ENCODE measurements at regions not wholly inside any gene's neighbourhood (a gene's known extent, or its start where the extent isn't known, plus 50 kb on each side); places are given as distances from the start of the nearest gene placed in this dataset.
"Not testable (repeated sequence)": the region's sequence is repeated elsewhere in the genome, so short reads cannot be mapped to it uniquely, and the experiment has no call there.

GRCh38 chr7:152947686-152948085 is 188.1 kb downstream of the ACTR3B start:
- DNase-seq (ENCODE audit: low spot score): no peak
- intact Hi-C loops (cut with DNase I): no loop called here

- intact Hi-C loops (cut with DNase I): no loop called here
Observed at GRCh38 chr7:152949253-152949652, 189.7 kb downstream of the ACTR3B start.

GRCh38 chr7:152949790-152950189 is 190.2 kb downstream of the ACTR3B start:
- intact Hi-C loops (cut with DNase I): no loop called here

More at GRCh38 chr7:152949253-152949652, 189.7 kb downstream of the ACTR3B start:
- DNase-seq (ENCODE audit: low spot score): no peak

DNA sequence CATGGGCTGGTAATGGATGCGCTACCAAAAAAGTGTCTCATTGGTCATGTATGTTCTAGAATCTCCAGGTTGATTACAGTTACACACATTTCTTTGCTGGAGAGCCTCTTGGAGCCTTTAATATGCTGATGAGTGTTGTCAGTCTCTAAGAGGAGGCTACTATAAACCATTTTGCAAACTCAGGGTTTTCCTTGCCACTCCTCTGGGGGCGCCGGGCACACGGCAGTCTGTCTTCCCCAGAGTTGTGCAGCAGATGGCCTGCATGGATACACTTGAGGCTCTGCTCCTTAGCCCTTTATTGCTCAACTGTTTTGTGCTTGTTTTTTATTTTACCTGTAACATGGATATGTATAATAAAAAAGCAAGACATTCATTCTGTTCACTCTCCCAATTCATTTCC is 196.5 kb downstream of the ACTR3B start:
- intact Hi-C loops (cut with DNase I): no loop called here
- no peak for DNase-seq (ENCODE audit: low spot score)

More at GRCh38 chr7:152949790-152950189, 190.2 kb downstream of the ACTR3B start:
- no peak for DNase-seq (ENCODE audit: low spot score)

DNA sequence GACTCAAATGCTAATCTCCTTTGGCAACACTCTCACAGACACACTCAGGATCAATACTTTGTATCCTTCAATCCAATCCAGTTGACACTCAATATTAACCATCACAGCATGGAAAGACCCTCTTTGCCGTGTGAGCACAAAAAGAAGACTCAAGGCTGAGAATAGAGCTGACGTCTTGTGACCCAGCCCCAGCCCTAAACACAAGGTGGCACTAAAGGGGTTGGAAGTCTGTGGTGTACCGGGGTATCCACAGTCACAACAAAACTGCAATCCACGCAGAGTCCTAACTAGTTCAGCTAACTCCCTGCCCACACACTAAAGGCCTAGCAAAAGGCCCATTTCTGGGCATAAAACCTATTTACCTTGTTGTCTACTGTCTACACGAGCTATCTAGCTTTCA is 200.1 kb downstream of the ACTR3B start:
- intact Hi-C loops (cut with DNase I): no loop called here
- DNase-seq (ENCODE audit: low spot score): no peak

- intact Hi-C loops (cut with DNase I); DNase-seq (ENCODE audit: low spot score): not testable (repeated sequence)
Observed at GRCh38 chr7:152961796-152962195, 202.2 kb downstream of the ACTR3B start.

- no peak for DNase-seq (ENCODE audit: low spot score)
- intact Hi-C loops (cut with DNase I): no loop called here
Observed at GRCh38 chr7:152966189-152966588, 206.6 kb downstream of the ACTR3B start.

DNA sequence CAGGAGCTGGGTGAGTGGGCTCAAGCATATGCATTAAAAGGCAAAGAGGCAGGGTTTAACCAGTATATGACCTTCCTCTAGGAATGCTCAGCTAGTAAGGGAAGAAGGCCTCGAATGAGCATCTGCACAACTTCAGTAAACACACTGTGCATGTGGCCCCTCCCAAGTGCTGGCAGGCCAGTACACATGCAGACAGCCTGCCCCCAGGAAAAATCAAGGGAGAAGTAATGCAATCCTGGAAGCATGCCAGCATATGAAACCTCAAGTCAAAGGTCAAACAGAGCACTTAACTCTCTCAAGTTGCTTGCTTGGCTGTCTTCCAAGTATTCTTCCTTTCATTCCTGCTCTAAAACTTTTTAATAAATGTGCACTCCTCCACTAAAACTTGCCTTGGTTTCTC is 208.4 kb downstream of the ACTR3B start:
- intact Hi-C loops (cut with DNase I): no loop called here
- no peak for DNase-seq (ENCODE audit: low spot score)

GRCh38 chr7:152968514-152968913 is 209.0 kb downstream of the ACTR3B start:
- no peak for DNase-seq (ENCODE audit: low spot score)
- intact Hi-C loops (cut with DNase I): no loop called here

DNA sequence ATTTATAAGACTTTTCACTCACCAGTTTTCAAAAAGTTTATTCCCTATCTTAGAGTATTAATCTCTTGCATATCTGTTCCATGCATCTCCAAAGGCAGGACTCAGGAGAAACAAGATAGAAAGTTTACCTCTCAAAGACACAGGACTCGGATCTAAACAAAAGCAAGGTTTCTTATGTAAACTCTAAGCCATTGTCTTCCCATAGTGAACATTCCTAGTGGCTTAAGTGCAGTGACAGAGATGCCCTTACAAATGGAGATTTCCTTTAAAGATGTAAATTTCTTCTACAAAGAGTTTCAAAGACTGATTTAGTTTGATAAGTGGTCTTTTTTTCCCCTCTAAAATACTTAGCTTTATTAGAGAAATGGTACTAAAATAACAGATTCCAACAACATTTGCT is 209.8 kb downstream of the ACTR3B start:
- DNase-seq (ENCODE audit: low spot score): no peak
- intact Hi-C loops (cut with DNase I): no loop called here

- no peak for DNase-seq (ENCODE audit: low spot score)
- intact Hi-C loops (cut with DNase I): no loop called here
Observed at GRCh38 chr7:152969839-152970238, 210.3 kb downstream of the ACTR3B start.

DNA sequence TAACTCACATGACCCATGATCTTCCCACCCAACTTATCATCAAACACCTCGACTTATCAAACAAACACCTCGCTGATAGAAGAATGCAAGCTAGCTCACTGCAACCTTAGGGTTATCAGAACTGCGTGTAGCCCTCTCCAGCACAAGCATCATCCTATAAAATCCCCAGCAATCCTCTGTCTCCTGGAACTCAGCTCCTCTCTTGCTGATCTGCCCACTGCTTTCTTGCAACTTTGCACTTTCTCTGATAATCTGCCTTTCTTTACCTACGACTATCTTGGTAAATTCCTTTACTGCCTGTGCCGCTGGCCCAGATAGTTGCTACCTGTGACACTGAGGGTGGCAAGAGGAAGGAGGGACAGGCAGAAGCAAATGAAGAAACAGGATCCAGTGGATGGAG is 210.9 kb downstream of the ACTR3B start:
- DNase-seq (ENCODE audit: low spot score): no peak

DNA sequence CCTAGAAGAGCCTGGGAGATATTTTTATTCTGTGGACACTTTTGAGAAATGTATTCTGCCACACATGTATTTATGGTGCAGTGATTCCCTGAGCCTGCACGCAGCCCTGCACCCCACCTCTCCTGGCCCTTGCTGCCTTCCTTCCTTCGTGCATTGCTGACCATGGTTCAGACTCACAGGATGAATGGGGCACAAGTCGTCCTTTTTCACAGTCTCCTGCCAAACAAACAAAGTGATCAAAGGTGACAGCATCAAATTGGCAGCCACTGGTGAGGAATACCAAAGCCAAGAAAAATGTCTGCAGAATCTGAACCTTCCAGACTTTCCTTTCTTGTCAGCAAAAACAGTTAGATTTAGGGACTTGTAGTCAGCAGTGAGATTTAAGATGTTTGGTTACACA is 215.0 kb downstream of the ACTR3B start:
- intact Hi-C loops (cut with DNase I): no loop called here
- no peak for DNase-seq (ENCODE audit: low spot score)

More for the DNA sequence above, 210.9 kb downstream of the ACTR3B start:
- intact Hi-C loops (cut with DNase I): no loop called here

- intact Hi-C loops (cut with DNase I): no loop called here
- no peak for DNase-seq (ENCODE audit: low spot score)
Observed at GRCh38 chr7:152975076-152975475, 215.5 kb downstream of the ACTR3B start.

DNA sequence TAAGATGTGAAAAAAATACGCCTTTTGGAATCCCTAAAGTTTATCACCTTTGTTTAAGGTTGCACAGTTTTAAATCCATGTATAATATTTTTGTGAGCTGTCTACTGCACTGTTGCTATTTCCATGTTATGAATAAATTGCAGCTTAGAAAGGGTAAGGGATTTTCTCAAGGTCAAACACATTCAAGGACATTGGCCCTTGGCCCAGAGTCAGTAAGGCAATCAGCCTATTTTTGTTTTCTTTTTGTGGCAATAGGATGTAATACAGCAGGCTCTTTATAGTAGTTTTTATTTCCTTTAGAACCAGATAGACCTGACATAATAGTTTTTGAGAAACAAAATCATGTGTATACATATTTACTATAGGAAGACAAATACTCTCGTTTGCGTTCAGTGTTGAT is 219.8 kb downstream of the ACTR3B start:
- intact Hi-C loops (cut with DNase I): no loop called here
- no peak for DNase-seq (ENCODE audit: low spot score)

- intact Hi-C loops (cut with DNase I): no loop called here
Observed at GRCh38 chr7:152984421-152984820, 224.9 kb downstream of the ACTR3B start.

GRCh38 chr7:152986376-152986775 is 226.8 kb downstream of the ACTR3B start:
- intact Hi-C loops (cut with DNase I): no loop called here
- DNase-seq (ENCODE audit: low spot score): no peak

More at GRCh38 chr7:152984421-152984820, 224.9 kb downstream of the ACTR3B start:
- DNase-seq (ENCODE audit: low spot score): no peak

- intact Hi-C loops (cut with DNase I): no loop called here
- no peak for DNase-seq (ENCODE audit: low spot score)
Observed at GRCh38 chr7:152987656-152988055, 228.1 kb downstream of the ACTR3B start.

DNA sequence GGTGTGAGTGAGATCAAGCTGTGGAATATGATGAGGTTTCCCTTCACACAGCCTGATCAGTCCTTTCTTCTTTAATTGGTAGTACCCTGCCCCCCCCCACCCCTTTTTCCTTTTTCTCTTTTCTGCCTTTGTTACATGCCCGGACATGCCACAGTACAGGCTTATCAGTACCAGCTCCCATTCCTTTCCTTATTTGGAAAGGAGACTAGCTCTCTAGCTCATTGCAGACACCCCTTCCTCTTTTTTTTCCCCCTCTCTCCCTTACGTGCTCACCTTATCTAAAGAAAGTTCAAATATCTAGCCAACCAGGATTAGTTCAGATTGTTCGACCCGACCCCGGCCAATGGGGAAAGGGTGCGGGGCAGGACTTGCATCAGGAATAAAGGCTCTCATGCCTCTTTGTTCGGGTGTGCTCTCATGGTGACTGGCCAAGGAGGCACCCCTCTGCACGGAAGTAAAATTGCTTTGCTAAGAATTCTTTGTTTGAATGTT is 230.4 kb downstream of the ACTR3B start:
- no peak for DNase-seq (ENCODE audit: low spot score)
- intact Hi-C loops (cut with DNase I): no loop called here

- intact Hi-C loops (cut with DNase I): no loop called here
- DNase-seq (ENCODE audit: low spot score): no peak
Observed at GRCh38 chr7:152998420-152998819, 238.9 kb downstream of the ACTR3B start.

GRCh38 chr7:153002115-153002514 is 242.6 kb downstream of the ACTR3B start:
- no peak for DNase-seq (ENCODE audit: low spot score)
- intact Hi-C loops (cut with DNase I): no loop called here

- intact Hi-C loops (cut with DNase I): no loop called here
- DNase-seq (ENCODE audit: low spot score): no peak
Observed at GRCh38 chr7:153002572-153002971, 243.0 kb downstream of the ACTR3B start.
